Amniotic epithelial cell (primary cell): ENCODE measurements at regions not wholly inside any gene's neighbourhood (a gene's known extent, or its start where the extent isn't known, plus 50 kb on each side); places are given as distances from the start of the nearest gene placed in this dataset.
A peak's percentile ranks its signal among the peaks of the same experiment; 100 is the strongest.

ENCODE experiments used
- DNase-seq: peaks from one replicate; pipeline ENCODE4 v3.0.0-alpha.2; 2010; ENCODE audit warnings: low read depth

GRCh38 chr1:26626994-26627393 lies 68.8 kb upstream of the ARID1A start:
- DNase-seq = peak; percentile 24

DNA sequence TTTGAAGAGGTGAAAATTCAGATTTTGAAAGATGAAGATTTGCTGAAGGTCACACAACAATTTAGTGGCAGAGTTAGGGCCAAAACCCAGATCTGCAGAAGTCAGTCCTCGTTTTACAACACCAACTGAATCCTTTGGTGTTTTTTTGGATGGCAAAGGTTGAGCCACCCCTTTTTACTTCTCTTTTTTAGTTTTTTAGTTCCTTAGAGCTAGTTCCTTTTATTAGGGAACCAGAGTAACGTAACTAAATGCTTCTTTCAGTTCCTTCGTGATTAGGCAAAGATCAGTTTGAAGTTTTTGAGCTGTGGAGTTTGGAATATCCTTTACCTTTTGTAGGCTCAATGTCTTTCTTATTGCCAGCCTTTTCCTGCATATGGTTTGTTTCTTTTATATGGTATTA lies 67.9 kb upstream of the ARID1A start:
- DNase-seq = no peak

GRCh38 chr1:26630634-26631033 lies 65.2 kb upstream of the ARID1A start:
- no peak for DNase-seq

DNA sequence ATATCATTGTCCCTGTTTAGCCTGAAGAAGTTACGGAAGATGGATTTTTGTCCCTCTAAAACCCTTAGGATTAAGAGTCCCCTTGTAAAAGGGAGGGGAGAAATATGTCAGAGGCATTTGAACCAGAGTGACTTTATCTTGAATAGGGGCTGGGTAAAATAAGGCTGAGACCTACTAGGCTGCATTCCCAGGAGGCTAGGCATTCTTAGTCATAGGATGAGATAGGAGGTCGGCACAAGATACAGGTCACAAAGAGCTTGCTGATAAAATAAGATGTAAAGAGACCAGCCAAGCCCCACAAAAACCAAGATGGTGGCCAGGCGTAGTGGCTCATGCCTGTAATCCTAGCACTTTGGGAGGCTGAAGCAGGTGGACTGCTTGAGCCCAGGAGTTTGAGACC lies 60.0 kb upstream of the ARID1A start:
- peak; percentile 13 for DNase-seq

DNA sequence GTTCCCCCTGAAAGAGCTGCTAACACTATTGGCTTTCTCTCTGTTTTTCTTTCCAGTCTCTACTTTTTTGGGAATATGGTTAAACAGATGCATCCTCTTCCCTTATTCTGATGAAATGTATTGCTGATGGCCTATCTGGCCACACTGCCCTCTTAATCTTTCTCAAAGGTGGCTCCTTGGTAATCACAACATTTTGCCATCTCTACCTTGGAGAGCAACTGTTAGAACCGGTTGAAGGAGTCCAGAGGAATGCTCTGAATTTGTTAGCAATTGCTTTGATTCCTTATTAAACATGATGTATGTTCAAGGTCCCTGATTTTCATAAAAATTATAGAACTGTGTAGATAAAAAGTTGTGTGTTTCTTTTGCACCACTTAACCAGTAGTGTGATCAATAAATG lies 50.1 kb upstream of the ARID1A start:
- no peak for DNase-seq
